H1 (cell line): ENCODE measurements at regions not wholly inside any gene's neighbourhood (a gene's known extent, or its start where the extent isn't known, plus 50 kb on each side); places are given as distances from the start of the nearest gene placed in this dataset.

Experiments
- CTCF ChIA-PET: fragments of 300-600 bp; sonication (Branson Sonifier 250); formaldehyde crosslinking; loops from one replicate; lab custom pipeline; 2021; ENCODE audit not compliant: partially characterized antibody; lab: Charles Lee
- POLR2A ChIA-PET: fragments of 300-600 bp; sonication (Branson Sonifier 250); formaldehyde crosslinking; loops from one replicate; lab custom pipeline; 2021; ENCODE audit warnings: inconsistent platforms; ENCODE audit not compliant: partially characterized antibody; lab: Charles Lee
- DNase-seq, 2 experiments: peaks; one replicate each; pipeline versions ENCODE4 v3.0.0 to v3.0.0-alpha.2; 2010 to 2022; ENCODE audit warnings: low spot score in 2 of 2, low read depth in 1 of 2, mixed read lengths in 1 of 2
- FAIRE-seq: peaks from 2 replicates; lab custom pipeline; 2011; peaks lifted over from hg19 to GRCh38; lab: Jason Lieb, UNC
- H2AFZ ChIP-seq: 2 replicates; pipeline ENCODE4 v1.8.1; 2012; ENCODE audit warnings: low read length, inconsistent platforms
- H2AK5ac ChIP-seq: 2 replicates; pipeline ENCODE4 v1.6.1; 2013; ENCODE audit warnings: low read depth, low read length
- H2BK120ac ChIP-seq: replicated peaks from 2 replicates; pipeline ENCODE3; 2013; ENCODE audit warnings: low read depth, low read length, inconsistent platforms
- H2BK12ac ChIP-seq: 2 replicates; pipeline ENCODE4 v1.6.1; 2013; ENCODE audit warnings: low read depth, low read length
- H2BK15ac ChIP-seq: 2 replicates; pipeline ENCODE4 v1.6.1; 2013; ENCODE audit warnings: low read length
- H2BK20ac ChIP-seq: 2 replicates; pipeline ENCODE4 v1.6.1; 2013; ENCODE audit warnings: low read length
- H2BK5ac ChIP-seq: 2 replicates; pipeline ENCODE4 v1.6.1; 2013; ENCODE audit warnings: low read depth, low read length
- H3K14ac ChIP-seq: 2 replicates; pipeline ENCODE4 v1.6.1; 2013; ENCODE audit warnings: inconsistent platforms; ENCODE audit not compliant: insufficient read length
- H3K18ac ChIP-seq: 2 replicates; pipeline ENCODE4 v1.6.1; 2013; ENCODE audit warnings: low read length; ENCODE audit errors: extremely low read depth
- H3K23ac ChIP-seq: 2 replicates; pipeline ENCODE4 v1.6.1; 2013; ENCODE audit warnings: inconsistent platforms; ENCODE audit not compliant: insufficient read length
- H3K23me2 ChIP-seq: 2 replicates; pipeline ENCODE4 v1.6.1; 2013; ENCODE audit warnings: low read depth, low read length
- H3K27ac ChIP-seq: 2 replicates; pipeline ENCODE4 v1.6.1; 2011; ENCODE audit warnings: low read depth, low read length, inconsistent platforms
- H3K27me3 ChIP-seq, 4 experiments: replicated peaks in 1 of 4; 1 replicate in 1 of 4; 2 replicates in 3 of 4; pipeline versions ENCODE4 v1.6.1 to v1.8.1; 2011 to 2013; ENCODE audit warnings: low read length in 3 of 4, mild to moderate bottlenecking in 3 of 4, inconsistent platforms in 2 of 4, mixed read lengths in 2 of 4, moderate library complexity in 1 of 4; ENCODE audit not compliant: control insufficient read depth in 3 of 4, insufficient read depth in 3 of 4; ENCODE audit errors: extremely low read depth in 1 of 4
- H3K36me3 ChIP-seq, 4 experiments: 2 replicates each; pipeline versions ENCODE4 v1.6.1 to v1.8.1; 2011 to 2013; ENCODE audit warnings: mild to moderate bottlenecking in 4 of 4, low read length in 3 of 4, moderate library complexity in 2 of 4, control low read depth in 1 of 4, inconsistent platforms in 1 of 4; ENCODE audit not compliant: insufficient read depth in 4 of 4, control insufficient read depth in 2 of 4
- H3K4ac ChIP-seq: replicated peaks from 2 replicates; pipeline ENCODE3; 2013; ENCODE audit warnings: low read length, low read depth, mixed read lengths, inconsistent platforms; ENCODE audit not compliant: insufficient read length
- H3K4me1 ChIP-seq, 4 experiments: replicated peaks in 1 of 4; 1 replicate in 1 of 4; 2 replicates in 3 of 4; pipeline versions ENCODE4 v1.6.1 to v1.8.1; 2011 to 2013; ENCODE audit warnings: low read length in 3 of 4, inconsistent platforms in 2 of 4, mixed read lengths in 1 of 4; ENCODE audit not compliant: insufficient read depth in 4 of 4, control insufficient read depth in 3 of 4
- H3K4me2 ChIP-seq, 2 experiments: 2 replicates each; pipeline versions ENCODE4 v1.6.1 to v1.8.1; 2011 to 2013; ENCODE audit warnings: low read depth in 2 of 2, low read length in 2 of 2, control low read depth in 1 of 2, inconsistent platforms in 1 of 2, mild to moderate bottlenecking in 1 of 2; ENCODE audit not compliant: insufficient read depth in 1 of 2
- H3K4me3 ChIP-seq, 4 experiments: fragments of 200-600, 300-600 bp in 1 of 4; sonication (generic), shearing (Covaris generic), sonication (Bioruptor Twin) in 1 of 4; 2 replicates each; pipeline versions ENCODE4 v1.5.1 to v1.8.1; 2011 to 2016; ENCODE audit warnings: low read length in 4 of 4, low read depth in 3 of 4, control low read depth in 2 of 4, inconsistent platforms in 2 of 4, mild to moderate bottlenecking in 2 of 4, mixed read lengths in 1 of 4, moderate library complexity in 1 of 4; ENCODE audit not compliant: insufficient read depth in 2 of 4; ENCODE audit errors: extremely low read depth in 1 of 4
- H3K56ac ChIP-seq: replicated peaks from 2 replicates; pipeline ENCODE3; 2013; ENCODE audit warnings: low read depth, mild to moderate bottlenecking, mixed read lengths, low read length, inconsistent platforms; ENCODE audit not compliant: insufficient read length
- H3K79me1 ChIP-seq: 2 replicates; pipeline ENCODE4 v1.6.1; 2013; ENCODE audit warnings: low read depth, low read length, control low read depth
- H3K79me2 ChIP-seq, 2 experiments: 2 replicates each; pipeline versions ENCODE4 v1.6.1 to v1.8.1; 2012 to 2013; ENCODE audit warnings: low read length in 2 of 2, mild to moderate bottlenecking in 2 of 2, inconsistent platforms in 1 of 2; ENCODE audit not compliant: insufficient read depth in 2 of 2, control insufficient read depth in 1 of 2
- H3K9ac ChIP-seq, 4 experiments: replicated peaks in 1 of 4; 1 replicate in 1 of 4; 2 replicates in 3 of 4; pipeline versions ENCODE4 v1.6.1 to v1.8.1; 2011 to 2013; ENCODE audit warnings: low read depth in 3 of 4, low read length in 3 of 4, control low read depth in 2 of 4, mild to moderate bottlenecking in 2 of 4, moderate library complexity in 2 of 4, inconsistent platforms in 1 of 4; ENCODE audit errors: extremely low read depth in 1 of 4
- H3K9me3 ChIP-seq, 2 experiments: 2 replicates each; pipeline versions ENCODE4 v1.6.1 to v1.8.1; 2012 to 2013; ENCODE audit warnings: mild to moderate bottlenecking in 2 of 2, moderate library complexity in 2 of 2, control low read depth in 1 of 2, inconsistent platforms in 1 of 2, low read depth in 1 of 2, low read length in 1 of 2, mixed read lengths in 1 of 2; ENCODE audit not compliant: insufficient read depth in 2 of 2
- H4K20me1 ChIP-seq, 2 experiments: replicated peaks in 1 of 2; 2 replicates each; pipeline versions ENCODE3 to v1.8.1; 2011 to 2013; ENCODE audit warnings: inconsistent platforms in 2 of 2, low read length in 2 of 2, mild to moderate bottlenecking in 1 of 2; ENCODE audit not compliant: insufficient read depth in 2 of 2, control insufficient read depth in 1 of 2
- H4K5ac ChIP-seq: 2 replicates; pipeline ENCODE4 v1.6.1; 2013; ENCODE audit warnings: low read length, low read depth, mixed read lengths, inconsistent platforms; ENCODE audit not compliant: insufficient read length
- H4K8ac ChIP-seq: 2 replicates; pipeline ENCODE4 v1.8.0; 2013; ENCODE audit warnings: mild to moderate bottlenecking, moderate library complexity, low read length, inconsistent platforms; ENCODE audit not compliant: insufficient read depth; ENCODE audit errors: extremely low read depth
- H4K91ac ChIP-seq: replicated peaks from 2 replicates; pipeline ENCODE3; 2013; ENCODE audit warnings: low read length, mixed read lengths, inconsistent platforms; ENCODE audit not compliant: insufficient read length
- BCL11A ChIP-seq, 2 experiments: IDR thresholded peaks; one replicate each; pipeline ENCODE4 v1.6.1; 2011; ENCODE audit warnings: low read depth in 2 of 2, low read length in 2 of 2, mild to moderate bottlenecking in 2 of 2
- CEBPB ChIP-seq: IDR thresholded peaks from 2 replicates; pipeline ENCODE4 v1.6.1; 2012; ENCODE audit warnings: low read depth, low read length
- HDAC6 ChIP-seq: IDR thresholded peaks from one replicate; pipeline ENCODE4 v1.7.1; 2012; ENCODE audit warnings: low read depth, mild to moderate bottlenecking, inconsistent platforms, low read length, moderate library complexity
- SRF ChIP-seq: IDR thresholded peaks from 2 replicates; pipeline ENCODE4 v1.6.1; 2011; ENCODE audit warnings: mild to moderate bottlenecking, low read depth, low read length, moderate library complexity
- WGBS, 2 experiments: shearing (Covaris generic) in 1 of 2; methylation state at CpG; one replicate each; pipeline versions ENCODE4 v1.1.6 to v1.1.7; 2013 to 2015; ENCODE audit warnings: low lambda C conversion rate in 2 of 2, mixed read lengths in 2 of 2, inconsistent platforms in 1 of 2, low coverage in 1 of 2, missing lambda C conversion rate in 1 of 2; ENCODE audit not compliant: insufficient replicate concordance in 2 of 2, insufficient coverage in 1 of 2, insufficient read length in 1 of 2; ENCODE audit errors: extremely low coverage in 1 of 2, missing lambda C conversion rate in 1 of 2; 5-methylcytosine and 5-hydroxymethylcytosine counted together

DNA sequence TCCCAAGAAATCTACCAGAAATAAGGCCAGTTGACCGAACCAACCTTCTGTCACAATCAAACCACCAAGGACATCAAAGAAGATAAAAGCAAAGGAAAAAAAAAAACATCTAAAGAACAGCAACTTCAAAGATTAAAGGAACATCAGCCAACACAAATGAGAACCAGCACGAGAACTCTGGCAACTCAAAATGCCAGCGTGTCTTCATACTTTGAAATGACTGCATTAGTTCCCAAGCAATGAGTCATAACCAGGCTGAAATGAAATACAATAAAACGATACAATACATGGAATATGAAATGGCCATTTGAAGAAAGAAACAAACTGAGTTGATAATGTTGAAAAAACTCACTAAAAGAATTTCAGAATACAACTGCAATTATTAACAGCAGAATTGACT lies 611.6 kb upstream of the GRIA3 start:
- POLR2A ChIA-PET, result no interaction called here
- Histone ChIP-seq H2BK5ac (no peak overlapping the region), H3K79me2 (no peaks in the 10 kb centered on the region), H2AK5ac (no peak overlapping the region), H4K91ac (no peak overlapping the region), H3K27me3 (no peaks in the 10 kb centered on the region), H4K8ac (no peak overlapping the region), H3K9me3 (no peaks in the 10 kb centered on the region), H3K18ac (no peak overlapping the region), H3K56ac (no peak overlapping the region), H3K23me2 (no peaks in the 10 kb centered on the region), H3K79me1 (no peaks in the 10 kb centered on the region), H4K20me1 (no peaks in the 10 kb centered on the region), H3K14ac (no peak overlapping the region), H3K4ac (no peak overlapping the region), H3K23ac (no peak overlapping the region), H2BK20ac (no peak overlapping the region), H2BK120ac (no peak overlapping the region), H2AFZ (no peak overlapping the region), H2BK12ac (no peak overlapping the region), H3K4me2 (no peak overlapping the region), H3K4me3 (no peak overlapping the region), H3K36me3 (no peaks in the 10 kb centered on the region), H4K5ac (no peak overlapping the region), H2BK15ac (no peak overlapping the region), H3K9ac (no peak overlapping the region), H3K27ac (no peak overlapping the region), H3K4me1 (no peaks in the 10 kb centered on the region)
- CTCF ChIA-PET, result no interaction called here
- TF ChIP-seq BCL11A (IDR thresholded peaks at IDR 0.05; ENCODE audit: low read depth in 2 of 2, low read length in 2 of 2) (no peak), HDAC6 (no peak), SRF (no peak), CEBPB (no peak)
- 87% methylated on average over 4 of the region's 4 CpGs; no CpG with 5 or more reads in 1 of the 2 experiments for WGBS, 2 experiments
- no peak for DNase-seq
- FAIRE-seq, result no peak
